ENCODE measurements at regions not wholly inside any gene's neighbourhood (a gene's known extent, or its start where the extent isn't known, plus 50 kb on each side); places are given as distances from the start of the nearest gene placed in this dataset.

DNA sequence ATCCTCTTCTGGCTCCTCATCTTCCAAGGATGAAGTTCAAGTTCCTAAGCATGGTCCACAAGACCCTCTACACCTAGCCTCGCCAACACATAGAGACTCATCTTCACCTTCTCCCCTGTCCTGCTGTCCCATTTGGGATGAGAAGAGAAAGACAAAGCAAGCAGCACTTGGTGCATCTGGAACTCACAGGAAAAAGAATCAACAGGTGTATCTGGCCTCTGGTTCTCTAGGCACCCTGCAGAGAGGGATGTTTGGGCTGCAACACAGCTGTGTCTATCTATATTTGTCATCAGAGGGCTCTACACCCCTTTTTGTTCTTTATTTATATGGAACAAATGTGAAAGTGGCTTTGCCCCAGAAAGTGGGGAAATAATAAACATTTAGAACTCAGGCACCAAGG is 82.1 kb upstream of the GALNT18 start:
- Histone ChIP-seq H2AFZ (ENCODE audit: low read depth) (no peak overlapping the region), H3K9ac (no peak overlapping the region), H3K4me2 (no peak overlapping the region), H3K27me3 (ENCODE audit: insufficient read depth, low read depth) (no peaks in the 10 kb centered on the region), H4K20me1 (ENCODE audit: insufficient read depth) (no peaks in the 10 kb centered on the region), H3K79me2 (ENCODE audit: insufficient read depth, low read depth) (no peaks in the 10 kb centered on the region), H3K27ac (no peak overlapping the region), H3K4me1 (ENCODE audit: low read depth, poor library complexity, severe bottlenecking) (no peaks in the 10 kb centered on the region), H3K4me3 (IDR thresholded peaks at IDR 0.05; ENCODE audit: insufficient read depth, low read depth, low read length) (no peak overlapping the region), H3K36me3 (ENCODE audit: insufficient read depth) (no peaks in the 10 kb centered on the region)
- TF ChIP-seq, protein P1, sequence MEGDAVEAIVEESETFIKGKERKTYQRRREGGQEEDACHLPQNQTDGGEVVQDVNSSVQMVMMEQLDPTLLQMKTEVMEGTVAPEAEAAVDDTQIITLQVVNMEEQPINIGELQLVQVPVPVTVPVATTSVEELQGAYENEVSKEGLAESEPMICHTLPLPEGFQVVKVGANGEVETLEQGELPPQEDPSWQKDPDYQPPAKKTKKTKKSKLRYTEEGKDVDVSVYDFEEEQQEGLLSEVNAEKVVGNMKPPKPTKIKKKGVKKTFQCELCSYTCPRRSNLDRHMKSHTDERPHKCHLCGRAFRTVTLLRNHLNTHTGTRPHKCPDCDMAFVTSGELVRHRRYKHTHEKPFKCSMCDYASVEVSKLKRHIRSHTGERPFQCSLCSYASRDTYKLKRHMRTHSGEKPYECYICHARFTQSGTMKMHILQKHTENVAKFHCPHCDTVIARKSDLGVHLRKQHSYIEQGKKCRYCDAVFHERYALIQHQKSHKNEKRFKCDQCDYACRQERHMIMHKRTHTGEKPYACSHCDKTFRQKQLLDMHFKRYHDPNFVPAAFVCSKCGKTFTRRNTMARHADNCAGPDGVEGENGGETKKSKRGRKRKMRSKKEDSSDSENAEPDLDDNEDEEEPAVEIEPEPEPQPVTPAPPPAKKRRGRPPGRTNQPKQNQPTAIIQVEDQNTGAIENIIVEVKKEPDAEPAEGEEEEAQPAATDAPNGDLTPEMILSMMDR (conservative IDR thresholded peaks at IDR 0.05; ENCODE audit: low read depth, low read length): no peak

DNA sequence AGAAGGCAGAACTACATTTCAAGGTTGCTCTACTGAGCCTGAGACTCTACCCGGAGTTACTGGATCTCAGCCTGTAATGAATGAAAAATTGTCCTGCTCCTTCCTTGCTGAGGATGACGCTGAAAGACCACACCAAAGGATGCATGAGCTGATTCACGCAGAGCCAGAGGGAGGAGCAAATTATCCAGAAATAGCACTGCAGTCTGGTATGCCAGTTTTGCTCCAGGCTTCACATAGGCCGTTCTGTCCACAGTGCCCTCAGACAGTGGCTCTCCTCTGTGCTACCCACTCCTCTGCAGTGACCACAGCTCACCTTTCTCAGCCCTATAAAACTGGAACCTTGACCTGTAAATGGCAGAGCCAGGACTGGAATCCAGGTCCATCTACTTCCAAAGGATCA is 79.3 kb upstream of the GALNT18 start:
- Histone ChIP-seq H3K79me2 (ENCODE audit: insufficient read depth, low read depth) (no peaks in the 10 kb centered on the region), H3K36me3 (ENCODE audit: insufficient read depth) (no peaks in the 10 kb centered on the region), H3K27me3 (ENCODE audit: insufficient read depth, low read depth) (no peaks in the 10 kb centered on the region; the same call in 1 of the 2 replicates), H2AFZ (ENCODE audit: low read depth) (no peak overlapping the region), H3K9ac (no peak overlapping the region), H3K4me3 (IDR thresholded peaks at IDR 0.05; ENCODE audit: insufficient read depth, low read depth, low read length) (no peak overlapping the region), H4K20me1 (ENCODE audit: insufficient read depth) (no peaks in the 10 kb centered on the region), H3K4me2 (no peak overlapping the region), H3K4me1 (ENCODE audit: low read depth, poor library complexity, severe bottlenecking) (no peaks in the 10 kb centered on the region), H3K27ac (no peak overlapping the region)
- TF ChIP-seq, protein P1 (conservative IDR thresholded peaks at IDR 0.05; ENCODE audit: low read depth, low read length): no peak

- Histone ChIP-seq H3K27me3 (ENCODE audit: insufficient read depth, low read depth) (no peaks in the 10 kb centered on the region; the same call in 1 of the 2 replicates), H3K27ac (no peak overlapping the region), H3K4me1 (ENCODE audit: low read depth, poor library complexity, severe bottlenecking) (no peaks in the 10 kb centered on the region), H4K20me1 (ENCODE audit: insufficient read depth) (no peaks in the 10 kb centered on the region), H2AFZ (ENCODE audit: low read depth) (no peak overlapping the region), H3K36me3 (ENCODE audit: insufficient read depth) (no peaks in the 10 kb centered on the region), H3K79me2 (ENCODE audit: insufficient read depth, low read depth) (no peaks in the 10 kb centered on the region), H3K4me3 (IDR thresholded peaks at IDR 0.05; ENCODE audit: insufficient read depth, low read depth, low read length) (no peak overlapping the region), H3K9ac (no peak overlapping the region), H3K4me2 (no peak overlapping the region)
- TF ChIP-seq, protein P1 (conservative IDR thresholded peaks at IDR 0.05; ENCODE audit: low read depth, low read length): no peak
Measured at GRCh38 chr11:11697796-11698195, 76.0 kb upstream of the GALNT18 start.

- Histone ChIP-seq H4K20me1 (ENCODE audit: insufficient read depth) (no peaks in the 10 kb centered on the region), H3K79me2 (ENCODE audit: insufficient read depth, low read depth) (no peaks in the 10 kb centered on the region), H2AFZ (ENCODE audit: low read depth) (no peak overlapping the region), H3K36me3 (ENCODE audit: insufficient read depth) (no peaks in the 10 kb centered on the region), H3K4me1 (ENCODE audit: low read depth, poor library complexity, severe bottlenecking) (no peaks in the 10 kb centered on the region), H3K4me3 (IDR thresholded peaks at IDR 0.05; ENCODE audit: insufficient read depth, low read depth, low read length) (no peak overlapping the region), H3K27me3 (ENCODE audit: insufficient read depth, low read depth) (no peaks in the 10 kb centered on the region), H3K4me2 (no peak overlapping the region), H3K9ac (no peak overlapping the region), H3K27ac (no peak overlapping the region)
- TF ChIP-seq, protein P1 (conservative IDR thresholded peaks at IDR 0.05; ENCODE audit: low read depth, low read length): no peak
Measured at GRCh38 chr11:11691296-11692151, 69.7 kb upstream of the GALNT18 start.
